HCT116 (cell line): ENCODE measurements at regions not wholly inside any gene's neighbourhood (a gene's known extent, or its start where the extent isn't known, plus 50 kb on each side); places are given as distances from the start of the nearest gene placed in this dataset.

Experiments
- ATAC-seq: fragments of 200-7000 bp; cut with Tn5 transposase; 2 replicates; pipeline ENCODE4 v1.9.1; 2020; ENCODE audit warnings: mild to moderate bottlenecking, moderate library complexity
- BruUV-seq: library from RNA; stranded (reverse); fragments of 400-500 nt; replicated peaks from 2 replicates; lab custom pipeline; 2021; lab: Mats Ljungman, UMichigan
- CTCF ChIA-PET: fragments of 300-600 bp; sonication (Branson Sonifier 250); formaldehyde crosslinking; loops from one replicate; lab custom pipeline; 2021; ENCODE audit warnings: antibody characterized with exemption; lab: Charles Lee
- POLR2A ChIA-PET: fragments of 300-600, 350-600 bp; sonication (Branson Sonifier 250); formaldehyde crosslinking; loops from one replicate; lab custom pipeline; 2021; ENCODE audit warnings: antibody characterized with exemption; lab: Charles Lee
- RAD21 ChIA-PET, 2 experiments: fragments of 300-600 bp; sonication (Branson Sonifier 250); formaldehyde crosslinking; loops; one replicate each; lab custom pipeline; 2023; ENCODE audit warnings: low total read pairs in 2 of 2; ENCODE audit not compliant: uncharacterized antibody in 2 of 2, unreplicated experiment in 2 of 2, low non-redundant PET in 1 of 2; lab: Charles Lee
- DNase-seq: peaks from one replicate; pipeline ENCODE4 v3.0.0-alpha.2; 2010; ENCODE audit warnings: low read depth, low spot score
- H2AFZ ChIP-seq: fragments of 200-600 bp; shearing (Covaris generic), sonication (generic); 2 replicates; pipeline ENCODE4 v1.6.1; 2017; ENCODE audit warnings: low read depth, mixed run types, mixed read lengths, antibody characterized with exemption, low read length; ENCODE audit not compliant: poor library complexity, severe bottlenecking
- H3K27ac ChIP-seq: 2 replicates; pipeline ENCODE4 v1.5.1; 2012; ENCODE audit warnings: low read depth, low read length
- H3K27me3 ChIP-seq: fragments of 200-600 bp; sonication (generic); 2 replicates; pipeline ENCODE4 v1.6.1; 2016; ENCODE audit warnings: mixed run types, low read length, mixed read lengths; ENCODE audit not compliant: insufficient read depth
- H3K36me3 ChIP-seq, 2 experiments: fragments of 200-500 bp in 1 of 2; fragments of 200-600 bp in 1 of 2; sonication (Bioruptor generic) in 1 of 2; sonication (generic) in 1 of 2; 2 replicates each; pipeline versions ENCODE4 v1.5.1 to v1.6.1; 2014 to 2016; ENCODE audit warnings: low read length in 2 of 2, inconsistent platforms in 1 of 2, mixed read lengths in 1 of 2, mixed run types in 1 of 2; ENCODE audit not compliant: insufficient read depth in 2 of 2, control insufficient read depth in 1 of 2
- H3K4me1 ChIP-seq, 2 experiments: fragments of 200-600 bp in 1 of 2; sonication (generic) in 1 of 2; 2 replicates each; pipeline versions ENCODE4 v1.5.1 to v1.6.1; 2012 to 2017; ENCODE audit warnings: low read length in 2 of 2, inconsistent platforms in 1 of 2, mild to moderate bottlenecking in 1 of 2, mixed read lengths in 1 of 2, mixed run types in 1 of 2, moderate library complexity in 1 of 2; ENCODE audit not compliant: insufficient read depth in 2 of 2, control insufficient read depth in 1 of 2
- H3K4me2 ChIP-seq: fragments of 200-600 bp; sonication (generic); 2 replicates; pipeline ENCODE4 v1.6.1; 2017; ENCODE audit warnings: mixed run types, low read length, mixed read lengths
- H3K4me3 ChIP-seq, 2 experiments: fragments of 200-600 bp in 1 of 2; sonication (generic) in 1 of 2; replicated peaks in 1 of 2; 2 replicates each; pipeline ENCODE4 v1.5.1; 2011 to 2016; ENCODE audit warnings: low read length in 2 of 2, control low read depth in 1 of 2, low read depth in 1 of 2, mild to moderate bottlenecking in 1 of 2, mixed read lengths in 1 of 2, mixed run types in 1 of 2
- H3K79me2 ChIP-seq: fragments of 200-600 bp; sonication (generic); 2 replicates; pipeline ENCODE4 v1.6.1; 2017; ENCODE audit warnings: mild to moderate bottlenecking, mixed run types, low read length, moderate library complexity, mixed read lengths; ENCODE audit not compliant: insufficient read depth
- H3K9ac ChIP-seq: fragments of 200-600 bp; sonication (generic); 2 replicates; pipeline ENCODE4 v1.6.1; 2016; ENCODE audit warnings: low read length, mixed read lengths
- H3K9me2 ChIP-seq: fragments of 200-600 bp; sonication (generic), shearing (Covaris generic); 2 replicates; pipeline ENCODE4 v1.6.1; 2017; ENCODE audit warnings: mixed run types, mild to moderate bottlenecking, moderate library complexity; ENCODE audit not compliant: insufficient read depth
- H3K9me3 ChIP-seq, 2 experiments: fragments of 200-500 bp in 1 of 2; fragments of 200-600 bp in 1 of 2; sonication (Bioruptor generic) in 1 of 2; sonication (generic) in 1 of 2; 2 replicates each; pipeline ENCODE4 v1.6.1; 2014 to 2017; ENCODE audit warnings: low read length in 2 of 2, mixed read lengths in 2 of 2, inconsistent platforms in 1 of 2, low read depth in 1 of 2, mild to moderate bottlenecking in 1 of 2, mixed run types in 1 of 2, moderate library complexity in 1 of 2; ENCODE audit not compliant: control insufficient read depth in 1 of 2, insufficient read depth in 1 of 2
- H4K20me1 ChIP-seq: fragments of 200-600 bp; sonication (generic), shearing (Covaris generic); 2 replicates; pipeline ENCODE4 v1.6.1; 2017; ENCODE audit warnings: mixed run types, mild to moderate bottlenecking, moderate library complexity; ENCODE audit not compliant: insufficient read depth
- EGR1 ChIP-seq: IDR thresholded peaks from 2 replicates; pipeline ENCODE4 v1.6.1; 2012; ENCODE audit warnings: low read depth
- EZH2 ChIP-seq: fragments of 200-600 bp; sonication (generic); IDR thresholded peaks from 2 replicates; pipeline ENCODE4 v1.6.1; 2017; ENCODE audit warnings: antibody characterized with exemption, mixed run types
- EZH2phosphoT487 ChIP-seq: fragments of 200-600 bp; IDR thresholded peaks from 2 replicates; pipeline ENCODE4 v1.6.1; 2018; ENCODE audit warnings: antibody characterized with exemption, borderline replicate concordance
- FOSL1 ChIP-seq: IDR thresholded peaks from 2 replicates; pipeline ENCODE4 v1.6.1; 2012; ENCODE audit warnings: low read depth
- JUND ChIP-seq: IDR thresholded peaks from 2 replicates; pipeline ENCODE4 v1.6.1; 2012
- POLR2A ChIP-seq: IDR thresholded peaks from 2 replicates; pipeline ENCODE4 v1.7.0; 2011; ENCODE audit warnings: borderline replicate concordance; ENCODE audit not compliant: insufficient read depth, insufficient read length; ENCODE audit errors: extremely low read depth
- POLR2AphosphoS5 ChIP-seq: IDR thresholded peaks from 2 replicates; pipeline ENCODE4 v1.6.1; 2011; ENCODE audit warnings: mild to moderate bottlenecking, low read depth, low read length, moderate library complexity
- SIN3A ChIP-seq: IDR thresholded peaks from 2 replicates; pipeline ENCODE4 v1.6.1; 2012; ENCODE audit warnings: low read depth
- SP1 ChIP-seq: IDR thresholded peaks from 2 replicates; pipeline ENCODE4 v1.6.1; 2012; ENCODE audit warnings: low read depth
- TCF7L2 ChIP-seq: IDR thresholded peaks from 2 replicates; pipeline ENCODE4 v1.7.0; 2011; ENCODE audit warnings: borderline replicate concordance, inconsistent platforms; ENCODE audit not compliant: insufficient read depth, insufficient read length; ENCODE audit errors: extremely low read depth
- YY1 ChIP-seq: IDR thresholded peaks from 2 replicates; pipeline ENCODE4 v1.6.1; 2011; ENCODE audit warnings: low read length, low read depth, moderate library complexity, mild to moderate bottlenecking; ENCODE audit not compliant: insufficient replicate concordance; ENCODE audit errors: extremely low read depth
- ZFX ChIP-seq: fragments of 450-650 bp; IDR thresholded peaks from 2 replicates; pipeline ENCODE4 v1.6.1; 2017
- ZNF274 ChIP-seq: fragments of 200-500 bp; sonication (Bioruptor generic); IDR thresholded peaks from 2 replicates; pipeline ENCODE4 v1.6.1; 2014; ENCODE audit warnings: mild to moderate bottlenecking, low read depth, low read length, inconsistent platforms
- intact Hi-C: fragments of 100-400 bp; cut with micrococcal nuclease; formaldehyde crosslinking; loops from 2 replicates; pipeline ENCODE4 v1.10.0; 2022
- TF ChIP-seq, protein P1 (sequence below), 3 experiments: fragments of 200-600 bp in 1 of 3; sonication (generic) in 1 of 3; IDR thresholded peaks in 2 of 3; conservative IDR thresholded peaks in 1 of 3; 2 replicates each; pipeline ENCODE4 v1.5.1; 2012 to 2017; ENCODE audit warnings: low read depth in 2 of 3, low read length in 2 of 3, antibody characterized with exemption in 1 of 3, borderline replicate concordance in 1 of 3, control low read depth in 1 of 3, mild to moderate bottlenecking in 1 of 3, mixed read lengths in 1 of 3, mixed run types in 1 of 3, moderate library complexity in 1 of 3; ENCODE audit not compliant: insufficient read depth in 1 of 3

DNA sequence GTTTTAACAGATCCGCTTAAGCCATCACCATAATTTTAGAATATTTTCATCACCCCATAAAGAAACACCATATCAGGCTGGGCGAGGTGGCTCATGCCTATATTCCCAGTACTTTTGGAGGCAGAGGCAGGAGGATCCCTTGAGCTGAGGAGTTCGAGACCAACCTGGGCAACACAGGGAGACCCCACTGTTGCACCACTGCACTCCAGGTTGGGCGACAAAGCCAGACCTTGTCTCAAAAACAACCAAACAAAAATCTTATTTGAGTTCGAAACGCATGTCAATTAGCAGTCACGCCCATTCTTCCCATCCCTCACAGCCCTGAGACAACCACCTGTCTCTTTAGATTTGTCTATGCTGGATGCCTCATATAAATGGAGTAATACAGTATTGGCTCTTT lies 119.9 kb downstream of the KLF13 start:
- Histone ChIP-seq H3K36me3 (no peaks in the 10 kb centered on the region), H3K27ac (no peak overlapping the region), H3K9ac (no peak overlapping the region), H3K4me1 (peaks cover 4 to 8% of the 10 kb centered on the region in 2 experiments; a peak in 2 of 4 replicates), H3K9me3 (no peaks in the 10 kb centered on the region), H3K4me2 (no peak overlapping the region), H3K9me2 (no peaks in the 10 kb centered on the region), H4K20me1 (no peaks in the 10 kb centered on the region), H3K79me2 (no peaks in the 10 kb centered on the region), H3K4me3 (no peak overlapping the region), H3K27me3 (no peaks in the 10 kb centered on the region), H2AFZ (no peak overlapping the region)
- DNase-seq (no peak), ATAC-seq (no peak)
- BruUV-seq: no TSS peak
- TF ChIP-seq POLR2A (no peak), FOSL1 (no peak), SIN3A (no peak), POLR2AphosphoS5 (no peak), TCF7L2 (no peak), EGR1 (no peak), EZH2phosphoT487 (no peak), ZNF274 (no peak), SP1 (no peak), YY1 (no peak), EZH2 (no peak), ZFX (no peak), JUND (no peak)
- TF ChIP-seq, protein P1, sequence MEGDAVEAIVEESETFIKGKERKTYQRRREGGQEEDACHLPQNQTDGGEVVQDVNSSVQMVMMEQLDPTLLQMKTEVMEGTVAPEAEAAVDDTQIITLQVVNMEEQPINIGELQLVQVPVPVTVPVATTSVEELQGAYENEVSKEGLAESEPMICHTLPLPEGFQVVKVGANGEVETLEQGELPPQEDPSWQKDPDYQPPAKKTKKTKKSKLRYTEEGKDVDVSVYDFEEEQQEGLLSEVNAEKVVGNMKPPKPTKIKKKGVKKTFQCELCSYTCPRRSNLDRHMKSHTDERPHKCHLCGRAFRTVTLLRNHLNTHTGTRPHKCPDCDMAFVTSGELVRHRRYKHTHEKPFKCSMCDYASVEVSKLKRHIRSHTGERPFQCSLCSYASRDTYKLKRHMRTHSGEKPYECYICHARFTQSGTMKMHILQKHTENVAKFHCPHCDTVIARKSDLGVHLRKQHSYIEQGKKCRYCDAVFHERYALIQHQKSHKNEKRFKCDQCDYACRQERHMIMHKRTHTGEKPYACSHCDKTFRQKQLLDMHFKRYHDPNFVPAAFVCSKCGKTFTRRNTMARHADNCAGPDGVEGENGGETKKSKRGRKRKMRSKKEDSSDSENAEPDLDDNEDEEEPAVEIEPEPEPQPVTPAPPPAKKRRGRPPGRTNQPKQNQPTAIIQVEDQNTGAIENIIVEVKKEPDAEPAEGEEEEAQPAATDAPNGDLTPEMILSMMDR (IDR thresholded peaks at IDR 0.05 in 2 of 3, conservative IDR thresholded peaks at IDR 0.05 in 1 of 3; ENCODE audit: borderline replicate concordance in 1 of 3, insufficient read depth in 1 of 3, low read depth in 2 of 3, low read length in 2 of 3): no peak
- CTCF ChIA-PET: no interaction called here
- RAD21 ChIA-PET: no interaction called here
- POLR2A ChIA-PET: no interaction called here
- intact Hi-C loops: no loop called here
